GM15510 (cell line): ENCODE measurements at regions not wholly inside any gene's neighbourhood (a gene's known extent, or its start where the extent isn't known, plus 50 kb on each side); places are given as distances from the start of the nearest gene placed in this dataset.

Experiments used
- POLR2A ChIP-seq: IDR thresholded peaks from 3 replicates; pipeline ENCODE4 v1.6.1; 2011; ENCODE audit warnings: borderline replicate concordance; ENCODE audit not compliant: insufficient read length; ENCODE audit errors: extremely low read depth

DNA sequence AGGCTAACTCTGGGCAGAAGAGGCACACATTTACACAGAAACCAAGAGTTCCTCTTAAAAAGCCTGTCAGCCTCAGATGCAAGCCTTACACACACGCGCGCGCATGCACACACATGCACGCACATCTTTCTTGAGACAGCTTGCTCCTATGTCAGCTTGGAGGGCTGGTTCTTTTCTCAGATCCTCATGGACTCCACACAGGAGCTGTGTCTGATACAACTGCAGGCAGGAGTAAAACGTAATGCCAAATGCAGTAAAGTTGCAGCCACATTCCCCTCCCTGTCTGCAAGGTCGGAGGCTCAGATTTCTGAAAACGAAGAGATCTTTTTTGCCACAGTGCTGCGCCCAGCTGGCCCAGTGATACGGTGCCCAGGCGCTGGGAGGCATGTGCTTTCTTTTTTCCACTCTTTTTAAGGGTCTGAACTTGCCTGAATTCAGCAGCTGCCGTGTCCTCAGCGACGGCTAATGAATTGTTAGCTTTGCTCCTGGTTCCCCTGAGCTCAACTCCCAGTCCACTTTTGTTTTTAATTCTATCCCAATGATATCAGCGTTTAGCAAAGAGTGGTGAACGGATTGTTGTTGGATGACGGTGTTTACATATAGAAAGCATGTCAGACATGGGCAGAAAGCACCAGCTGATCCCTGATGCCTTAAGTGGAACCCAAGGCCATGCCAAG lies 72.9 kb upstream of the FOXN3 start:
- TF ChIP-seq POLR2A, result no peak

- TF ChIP-seq POLR2A, result no peak
These were observed 69.9 kb upstream of the FOXN3 start for GRCh38 chr14:89486961-89487360.

GRCh38 chr14:89486505-89486904 lies 69.5 kb upstream of the FOXN3 start:
- TF ChIP-seq POLR2A, result no peak

- no peak for TF ChIP-seq POLR2A
These were observed 68.2 kb upstream of the FOXN3 start for GRCh38 chr14:89485264-89485663.

DNA sequence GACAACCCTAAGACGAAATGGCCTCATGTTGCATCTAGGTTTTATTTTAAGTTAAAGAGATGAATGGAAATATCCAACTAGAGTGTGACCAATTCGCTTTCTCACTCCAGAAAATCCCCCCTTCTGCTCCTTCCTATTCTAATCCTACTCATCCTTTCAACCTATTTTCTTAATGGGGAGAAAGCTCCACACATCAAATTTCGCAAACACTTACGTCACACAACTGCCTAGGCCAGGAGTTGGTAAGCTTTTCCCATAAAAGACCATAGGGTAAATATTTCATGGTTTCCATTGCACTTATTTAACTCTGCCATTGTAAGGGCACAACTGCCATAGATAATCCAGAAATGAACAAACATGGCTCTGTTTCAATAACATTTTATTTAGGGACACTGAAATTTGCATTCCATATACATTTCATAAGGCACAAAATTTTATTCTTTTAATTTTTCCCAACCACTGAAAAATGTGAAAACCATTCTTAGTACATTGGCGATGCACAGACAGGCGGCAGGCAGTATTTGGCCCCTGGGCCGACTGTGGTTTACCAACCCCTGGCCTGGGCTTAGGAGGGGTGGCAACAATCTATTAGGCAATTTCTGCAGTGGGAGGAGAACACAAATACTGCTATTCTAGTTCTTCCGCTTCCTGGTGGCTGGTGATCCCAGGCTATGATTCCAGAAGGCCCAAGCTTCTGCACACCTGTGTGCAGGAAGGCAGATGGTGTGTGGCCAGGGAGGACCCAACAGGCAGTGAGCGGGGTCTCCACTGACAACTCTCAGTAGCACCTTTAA lies 67.2 kb upstream of the FOXN3 start:
- TF ChIP-seq POLR2A, result no peak

DNA sequence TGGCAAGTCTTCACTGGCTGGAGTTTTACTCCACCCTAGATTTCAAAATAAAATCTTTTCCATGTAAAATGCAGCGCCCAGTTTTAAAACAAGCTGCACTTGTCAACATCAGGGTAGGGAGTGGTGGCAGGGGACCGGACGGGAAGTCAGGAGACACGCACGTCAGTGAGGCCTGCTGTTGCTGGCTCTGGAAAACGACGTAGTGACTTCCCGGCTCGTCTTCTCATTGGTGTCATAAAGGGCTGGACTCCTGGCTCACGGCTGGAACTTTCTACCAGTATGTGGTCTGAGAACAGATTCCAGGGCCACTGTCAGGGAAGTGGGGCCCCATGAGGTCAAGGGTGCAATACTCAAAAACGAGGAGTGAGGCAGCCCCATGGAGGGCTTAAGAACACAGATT lies 64.2 kb upstream of the FOXN3 start:
- TF ChIP-seq POLR2A, result no peak

DNA sequence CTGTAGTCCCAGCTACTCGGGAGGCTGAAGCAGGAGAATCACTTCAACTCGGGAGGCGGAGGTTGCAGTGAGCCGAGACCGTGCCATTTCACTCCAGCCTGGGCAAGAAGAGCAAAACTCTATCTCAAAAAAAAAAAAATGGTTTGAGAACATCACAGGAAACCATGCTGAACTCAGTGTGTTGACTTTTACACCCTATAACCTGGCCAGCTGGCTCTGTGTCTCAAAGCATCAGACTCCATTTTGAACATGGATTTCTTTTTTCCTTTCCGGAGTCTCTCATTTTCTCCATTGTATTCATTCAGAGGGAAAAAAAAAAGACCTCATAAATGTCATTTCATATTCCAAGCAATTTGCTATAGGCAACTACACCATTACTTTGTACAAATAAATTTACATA lies 63.2 kb upstream of the FOXN3 start:
- no peak for TF ChIP-seq POLR2A

GRCh38 chr14:89479802-89480201 lies 62.8 kb upstream of the FOXN3 start:
- TF ChIP-seq POLR2A, result no peak

DNA sequence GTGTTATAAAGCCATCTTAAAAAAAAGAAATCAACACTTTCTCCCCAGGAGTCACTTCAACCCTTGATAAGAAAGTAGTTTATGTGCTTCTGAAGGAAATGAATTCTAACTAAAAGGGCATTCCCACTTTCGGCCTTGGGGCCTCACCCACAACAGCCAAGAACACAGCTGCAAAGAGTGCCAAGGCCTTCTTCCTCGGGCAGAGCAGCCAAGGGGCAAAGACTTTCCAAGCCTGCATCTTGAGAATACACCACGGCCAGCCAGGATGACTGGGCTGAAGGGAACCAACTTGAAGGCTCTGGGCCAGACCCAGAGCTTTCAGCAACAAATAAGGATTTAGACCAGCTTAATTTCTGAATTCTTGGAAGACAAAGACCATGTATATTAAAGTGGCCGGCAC lies 60.4 kb upstream of the FOXN3 start:
- TF ChIP-seq POLR2A, result no peak

GRCh38 chr14:89476354-89476896 lies 59.4 kb upstream of the FOXN3 start:
- TF ChIP-seq POLR2A, result no peak

DNA sequence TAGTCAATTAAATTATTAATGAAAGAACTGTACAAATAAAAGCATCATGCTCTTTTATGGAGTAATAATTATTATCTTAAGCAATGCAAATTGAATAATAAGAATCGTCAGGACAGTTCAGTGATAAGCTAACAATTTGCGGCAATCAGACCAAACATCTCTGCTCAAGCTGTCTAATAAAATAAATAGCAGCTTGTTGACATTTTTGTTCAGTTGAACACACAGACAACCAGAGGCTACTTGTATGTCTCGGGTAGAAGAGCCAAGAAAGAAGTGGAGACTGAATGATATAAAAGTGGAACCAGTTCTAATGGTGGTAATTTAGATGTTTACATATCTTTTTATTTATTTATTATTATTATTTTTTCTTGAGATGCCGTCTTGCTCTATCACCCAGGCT lies 57.4 kb upstream of the FOXN3 start:
- TF ChIP-seq POLR2A, result no peak

DNA sequence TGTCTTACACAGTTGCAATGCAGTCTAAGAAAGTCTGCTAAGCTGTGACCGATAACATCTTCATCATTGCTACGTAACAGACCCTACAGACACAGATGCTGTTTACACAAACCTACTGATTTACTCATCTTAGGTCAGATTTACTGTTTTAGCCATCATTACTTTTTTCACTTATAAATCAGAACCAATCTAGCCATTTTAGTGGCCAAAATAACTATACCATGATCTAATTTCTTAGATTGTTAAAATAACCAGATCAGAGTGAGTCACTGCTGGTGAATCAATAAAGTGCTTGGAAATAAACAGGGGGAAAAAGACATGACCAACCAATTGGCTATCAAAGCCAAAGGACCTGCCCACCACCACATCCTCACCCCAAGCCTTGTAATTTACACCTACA lies 57.0 kb upstream of the FOXN3 start:
- no peak for TF ChIP-seq POLR2A

DNA sequence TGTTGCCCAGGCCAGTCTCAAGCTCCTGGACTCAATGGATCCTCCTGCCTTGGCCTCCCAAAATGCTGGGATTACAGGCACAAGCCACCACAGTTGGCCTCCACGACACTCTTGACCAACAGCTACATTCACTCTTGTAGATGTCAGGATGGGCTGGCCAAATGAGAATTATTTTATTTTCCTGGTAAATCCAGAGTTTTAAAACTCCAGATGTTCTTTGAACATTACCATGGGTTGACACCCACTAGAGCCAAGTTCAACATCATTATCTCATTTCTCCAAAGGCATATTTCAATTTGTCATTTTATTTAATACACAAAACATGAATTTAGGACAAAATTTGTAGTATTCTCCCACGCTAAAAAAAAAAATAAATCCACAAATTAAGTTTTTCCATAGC lies 56.5 kb upstream of the FOXN3 start:
- TF ChIP-seq POLR2A, result no peak

DNA sequence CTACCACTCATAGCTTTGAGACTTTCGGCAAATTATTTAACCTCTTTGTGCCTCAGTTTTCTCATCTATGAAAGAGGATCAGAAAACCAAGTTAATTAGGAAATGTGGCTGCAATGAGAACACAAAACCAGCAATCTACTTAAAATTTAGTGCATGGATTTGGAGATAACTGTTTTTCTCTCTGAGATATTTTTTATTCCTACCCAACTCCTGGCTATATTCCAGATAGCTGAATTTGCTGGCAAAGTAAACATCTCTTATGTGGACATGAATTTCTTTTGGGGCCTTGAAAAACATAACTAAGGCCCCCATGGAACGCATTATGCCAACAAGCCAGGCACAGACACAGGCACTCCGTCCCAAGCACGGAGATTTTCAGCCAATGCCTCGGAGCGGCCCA lies 53.4 kb upstream of the FOXN3 start:
- TF ChIP-seq POLR2A, result no peak

- no peak for TF ChIP-seq POLR2A
These were observed 52.5 kb upstream of the FOXN3 start for GRCh38 chr14:89469210-89470198.
